CD4-positive, alpha-beta T cell treated with Interleukin-12 subunit alpha and Interleukin-12 subunit beta, for 1 hour (primary cell): ENCODE measurements at regions not wholly inside any gene's neighbourhood (a gene's known extent, or its start where the extent isn't known, plus 50 kb on each side); places are given as distances from the start of the nearest gene placed in this dataset.
"Not testable (repeated sequence)": the region's sequence is repeated elsewhere in the genome, so short reads cannot be mapped to it uniquely, and the experiment has no call there.

ENCODE experiments used
- DNase-seq: peaks from one replicate; pipeline ENCODE4 v3.0.0-alpha.2; 2020

GRCh38 chr20:29296256-29297230 is 1960.9 kb upstream of the DEFB115 start:
- no peak for DNase-seq

- no peak for DNase-seq
These were observed 1959.8 kb upstream of the DEFB115 start for GRCh38 chr20:29297411-29298270.

- DNase-seq: no peak
These were observed 1959.2 kb upstream of the DEFB115 start for GRCh38 chr20:29298271-29298590.

- DNase-seq: no peak
These were observed 1958.5 kb upstream of the DEFB115 start for GRCh38 chr20:29298759-29299613.

GRCh38 chr20:29299811-29300578 is 1957.5 kb upstream of the DEFB115 start:
- no peak for DNase-seq

GRCh38 chr20:29300579-29301551 is 1956.6 kb upstream of the DEFB115 start:
- DNase-seq: no peak

- no peak for DNase-seq
These were observed 1955.7 kb upstream of the DEFB115 start for GRCh38 chr20:29301624-29302259.

- DNase-seq: no peak
These were observed 1954.4 kb upstream of the DEFB115 start for GRCh38 chr20:29302979-29303644.

- DNase-seq: peak; percentile 13
These were observed 1950.9 kb upstream of the DEFB115 start for GRCh38 chr20:29306390-29307072.

- not testable (repeated sequence) for DNase-seq
These were observed 1950.0 kb upstream of the DEFB115 start for GRCh38 chr20:29307484-29307883.

GRCh38 chr20:29308956-29309355 is 1948.5 kb upstream of the DEFB115 start:
- not testable (repeated sequence) for DNase-seq

GRCh38 chr20:29309481-29309880 is 1948.0 kb upstream of the DEFB115 start:
- DNase-seq: not testable (repeated sequence)

- DNase-seq: not testable (repeated sequence)
These were observed 1946.4 kb upstream of the DEFB115 start for GRCh38 chr20:29311046-29311445.

GRCh38 chr20:29312679-29313078 is 1944.8 kb upstream of the DEFB115 start:
- not testable (repeated sequence) for DNase-seq

GRCh38 chr20:29313481-29313880 is 1944.0 kb upstream of the DEFB115 start:
- DNase-seq: no peak

GRCh38 chr20:29314294-29314693 is 1943.2 kb upstream of the DEFB115 start:
- DNase-seq: no peak

- DNase-seq: no peak
These were observed 1938.5 kb upstream of the DEFB115 start for GRCh38 chr20:29318871-29319461.

GRCh38 chr20:29319725-29320124 is 1937.7 kb upstream of the DEFB115 start:
- no peak for DNase-seq
